K562 (cell line): ENCODE measurements at regions not wholly inside any gene's neighbourhood (a gene's known extent, or its start where the extent isn't known, plus 50 kb on each side); places are given as distances from the start of the nearest gene placed in this dataset.

Experiments used
- ATAC-seq: fragments of 200-7000 bp; cut with Tn5 transposase; 3 replicates; pipeline ENCODE4 v1.9.1; 2020; ENCODE audit warnings: moderate library complexity
- BruUV-seq: library from RNA; stranded (reverse); fragments of 400-500 nt; replicated peaks from 2 replicates; lab custom pipeline; 2021; lab: Mats Ljungman, UMichigan
- CTCF ChIA-PET: fragments of 300-600 bp; formaldehyde crosslinking; extraction: SDS; loops from one replicate; lab custom pipeline; 2021; ENCODE audit warnings: low intra/inter-chr PET ratio; lab: Yijun Ruan, JAX
- POLR2A ChIA-PET: fragments of 300-600, 350-650 bp; sonication (Branson Sonifier 250); formaldehyde crosslinking; extraction: SDS; loops from one replicate; lab custom pipeline; 2021; ENCODE audit warnings: antibody characterized with exemption, inconsistent platforms; lab: Yijun Ruan, JAX
- DNase-seq, 4 experiments: peaks; one replicate each; pipeline versions ENCODE4 v3.0.0 to v3.0.0-alpha.2; 2011 to 2018; ENCODE audit warnings: low spot score in 3 of 4, mixed read lengths in 3 of 4; ENCODE audit errors: extremely low read depth in 1 of 4
- FAIRE-seq: peaks from 2 replicates; lab custom pipeline; 2011; peaks lifted over from hg19 to GRCh38; lab: Jason Lieb, UNC
- H2AFZ ChIP-seq: 2 replicates; pipeline ENCODE4 v1.6.0; 2011; ENCODE audit warnings: low read depth, low read length, control low read depth, inconsistent platforms
- H3K27ac ChIP-seq: fragments of 200-600 bp; 3 replicates; pipeline ENCODE4 v1.8.0; 2011; ENCODE audit warnings: low read depth, mild to moderate bottlenecking, control low read depth, inconsistent platforms, low read length, moderate library complexity, mixed read lengths; ENCODE audit errors: extremely low read depth
- H3K27me3 ChIP-seq, 2 experiments: fragments of 300-600 bp in 1 of 2; 2 replicates in 1 of 2; 3 replicates in 1 of 2; pipeline versions ENCODE4 v1.6.0 to v1.8.0; 2011; ENCODE audit warnings: inconsistent platforms in 2 of 2, low read length in 2 of 2, mild to moderate bottlenecking in 1 of 2, mixed read lengths in 1 of 2, moderate library complexity in 1 of 2; ENCODE audit not compliant: control insufficient read depth in 2 of 2, insufficient read depth in 2 of 2
- H3K36me3 ChIP-seq: fragments of 300-600 bp; 3 replicates; pipeline ENCODE4 v1.8.0; 2011; ENCODE audit warnings: mild to moderate bottlenecking, low read length, inconsistent platforms; ENCODE audit not compliant: control insufficient read depth, insufficient read depth
- H3K4me1 ChIP-seq, 2 experiments: fragments of 200-600 bp in 1 of 2; replicated peaks in 1 of 2; 2 replicates in 1 of 2; 3 replicates in 1 of 2; pipeline versions ENCODE4 v1.5.1 to v1.8.0; 2011; ENCODE audit warnings: inconsistent platforms in 2 of 2, low read length in 2 of 2, mild to moderate bottlenecking in 1 of 2, mixed read lengths in 1 of 2, moderate library complexity in 1 of 2; ENCODE audit not compliant: control insufficient read depth in 2 of 2, insufficient read depth in 2 of 2
- H3K4me2 ChIP-seq: 2 replicates; pipeline ENCODE4 v1.6.1; 2011; ENCODE audit warnings: low read length, control low read depth, inconsistent platforms, mixed read lengths; ENCODE audit not compliant: insufficient read depth
- H3K4me3 ChIP-seq: fragments of 200-600 bp; sonication (generic), shearing (Covaris generic); 2 replicates; pipeline ENCODE4 v1.5.1; 2016; ENCODE audit warnings: control low read depth, inconsistent platforms
- H3K79me2 ChIP-seq: fragments of 200-600 bp; 3 replicates; pipeline ENCODE4 v1.8.0; 2011; ENCODE audit warnings: low read length, inconsistent platforms; ENCODE audit not compliant: control insufficient read depth, insufficient read depth
- H3K9ac ChIP-seq, 2 experiments: 2 replicates each; pipeline versions ENCODE4 v1.6.0 to v1.6.1; 2011; ENCODE audit warnings: low read depth in 2 of 2, low read length in 2 of 2, control low read depth in 1 of 2, inconsistent platforms in 1 of 2, mild to moderate bottlenecking in 1 of 2, mixed read lengths in 1 of 2; ENCODE audit not compliant: insufficient read depth in 1 of 2
- H3K9me1 ChIP-seq: one replicate; pipeline ENCODE4 v1.6.0; 2011; ENCODE audit warnings: inconsistent platforms, mild to moderate bottlenecking, low read length, moderate library complexity; ENCODE audit not compliant: control insufficient read depth, insufficient read depth
- H3K9me3 ChIP-seq: replicated peaks from 2 replicates; pipeline ENCODE4 v1.5.1; 2011; ENCODE audit warnings: low read depth, low read length, inconsistent platforms; ENCODE audit not compliant: control insufficient read depth, insufficient read depth
- H4K20me1 ChIP-seq: replicated peaks from 2 replicates; pipeline ENCODE4 v1.6.1; 2011; ENCODE audit warnings: low read length, inconsistent platforms, mixed read lengths; ENCODE audit not compliant: control insufficient read depth, insufficient read depth
- ELF1 ChIP-seq: fragments of 200-800 bp; sonication (Bioruptor generic); IDR thresholded peaks from 2 replicates; pipeline ENCODE4 v1.6.1; 2016; ENCODE audit warnings: missing genetic modification characterization, missing compliant biosample characterization
- ERF ChIP-seq: fragments of 450-650 bp; formaldehyde crosslinking; IDR thresholded peaks from 2 replicates; pipeline ENCODE4 v1.4.0; 2020; ENCODE audit warnings: mild to moderate bottlenecking, mixed read lengths
- ILK ChIP-seq: fragments of 450-650 bp; IDR thresholded peaks from 2 replicates; pipeline ENCODE4 v1.6.1; 2016; ENCODE audit warnings: missing genetic modification characterization, low read depth, mild to moderate bottlenecking, missing compliant biosample characterization, moderate library complexity, borderline replicate concordance
- KDM4B ChIP-seq, 2 experiments: fragments of 450-650 bp in 1 of 2; sonication (generic) in 1 of 2; IDR thresholded peaks; 2 replicates each; pipeline ENCODE4 v1.6.1; 2016 to 2017; ENCODE audit warnings: borderline replicate concordance in 2 of 2, antibody characterized with exemption in 1 of 2, low read depth in 1 of 2, mild to moderate bottlenecking in 1 of 2
- NFIC ChIP-seq: fragments of 450-650 bp; IDR thresholded peaks from 2 replicates; pipeline ENCODE4 v1.6.1; 2017; ENCODE audit warnings: mild to moderate bottlenecking, inconsistent platforms
- PBX2 ChIP-seq, 2 experiments: IDR thresholded peaks in 1 of 2; conservative IDR thresholded peaks in 1 of 2; 2 replicates each; pipeline ENCODE4 v1.6.1; 2016; ENCODE audit warnings: low read depth in 2 of 2, mild to moderate bottlenecking in 1 of 2, missing compliant biosample characterization in 1 of 2, missing genetic modification characterization in 1 of 2, moderate library complexity in 1 of 2
- PRDM10 ChIP-seq: fragments of 450-650 bp; IDR thresholded peaks from 2 replicates; pipeline ENCODE4 v1.6.1; 2018; ENCODE audit not compliant: partially characterized antibody
- RFX7 ChIP-seq: fragments of 250-450 bp; sonication (Bioruptor Pico); IDR thresholded peaks from 2 replicates; pipeline ENCODE4 v1.5.1; 2021; ENCODE audit warnings: mild to moderate bottlenecking
- RHOXF2B ChIP-seq: fragments of 250-450 bp; sonication (Bioruptor Pico); conservative IDR thresholded peaks from 2 replicates; pipeline ENCODE4 v1.5.1; 2021
- SIN3A ChIP-seq, 2 experiments: fragments of 150-350 bp in 1 of 2; IDR thresholded peaks; 2 replicates each; pipeline ENCODE4 v1.6.1; 2011 to 2016; ENCODE audit warnings: borderline replicate concordance in 2 of 2, low read depth in 2 of 2, low read length in 2 of 2, mild to moderate bottlenecking in 2 of 2, moderate library complexity in 2 of 2; ENCODE audit not compliant: control insufficient read depth in 1 of 2
- STAT5A ChIP-seq: IDR thresholded peaks from 2 replicates; pipeline ENCODE4 v1.6.1; 2012; ENCODE audit warnings: low read length, inconsistent platforms, borderline replicate concordance
- THRAP3 ChIP-seq: fragments of 450-650 bp; IDR thresholded peaks from 2 replicates; pipeline ENCODE4 v1.6.1; 2016; ENCODE audit warnings: mild to moderate bottlenecking, inconsistent platforms, borderline replicate concordance
- ZNF121 ChIP-seq: sonication (generic); formaldehyde crosslinking; conservative IDR thresholded peaks from 2 replicates; pipeline ENCODE4 v1.8.0; 2022; ENCODE audit warnings: missing genetic modification reagents
- WGBS: fragments of 100-300 bp; shearing (Covaris generic); methylation state at CpG from one replicate; pipeline ENCODE4 v1.1.6; 2016; ENCODE audit warnings: low coverage, mixed read lengths; ENCODE audit not compliant: insufficient coverage; ENCODE audit errors: missing lambda C conversion rate; 5-methylcytosine and 5-hydroxymethylcytosine counted together
- in situ Hi-C: fragments of 300-500 bp; cut with MboI; formaldehyde crosslinking; loops from 4 replicates; pipeline ENCODE4 v1.15.0; 2018; ENCODE audit warnings: inconsistent platforms, mixed read lengths
- intact Hi-C: fragments of 100-400 bp; cut with micrococcal nuclease; formaldehyde crosslinking; loops from 2 replicates; pipeline ENCODE4 v1.14.2; 2022
- TF ChIP-seq, protein P1 (sequence below): fragments of 250-450 bp; sonication (Bioruptor Pico); IDR thresholded peaks from 2 replicates; pipeline ENCODE4 v1.4.0; 2020; ENCODE audit warnings: borderline replicate concordance

GRCh38 chr3:31164381-31164780 is 269.9 kb upstream of the GADL1 start:
- Histone ChIP-seq H3K27ac (no peak overlapping the region), H3K4me2 (no peak overlapping the region), H3K9ac (no peak overlapping the region), H3K27me3 (no peaks in the 10 kb centered on the region), H3K4me3 (no peak overlapping the region), H4K20me1 (no peaks in the 10 kb centered on the region), H3K9me3 (no peaks in the 10 kb centered on the region), H3K79me2 (no peaks in the 10 kb centered on the region), H3K9me1 (no peaks in the 10 kb centered on the region), H3K36me3 (no peaks in the 10 kb centered on the region), H2AFZ (no peak overlapping the region), H3K4me1 (no peaks in the 10 kb centered on the region)
- TF ChIP-seq PRDM10 = no peak
- no peak for TF ChIP-seq RHOXF2B (CRISPR knock-in tag)
- TF ChIP-seq THRAP3 = no peak
- no peak for TF ChIP-seq ZNF121 (CRISPR knock-in tag)
- TF ChIP-seq NFIC = no peak
- TF ChIP-seq ILK (tag) = no peak
- TF ChIP-seq RFX7 = no peak
- no peak for TF ChIP-seq STAT5A
- TF ChIP-seq, protein P1, sequence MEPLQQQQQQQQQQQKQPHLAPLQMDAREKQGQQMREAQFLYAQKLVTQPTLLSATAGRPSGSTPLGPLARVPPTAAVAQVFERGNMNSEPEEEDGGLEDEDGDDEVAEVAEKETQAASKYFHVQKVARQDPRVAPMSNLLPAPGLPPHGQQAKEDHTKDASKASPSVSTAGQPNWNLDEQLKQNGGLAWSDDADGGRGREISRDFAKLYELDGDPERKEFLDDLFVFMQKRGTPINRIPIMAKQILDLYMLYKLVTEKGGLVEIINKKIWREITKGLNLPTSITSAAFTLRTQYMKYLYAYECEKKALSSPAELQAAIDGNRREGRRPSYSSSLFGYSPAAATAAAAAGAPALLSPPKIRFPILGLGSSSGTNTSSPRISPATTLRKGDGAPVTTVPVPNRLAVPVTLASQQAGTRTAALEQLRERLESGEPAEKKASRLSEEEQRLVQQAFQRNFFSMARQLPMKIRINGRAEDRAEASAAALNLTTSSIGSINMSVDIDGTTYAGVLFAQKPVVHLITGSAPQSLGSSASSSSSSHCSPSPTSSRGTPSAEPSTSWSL (CRISPR knock-in tag) = no peak
- no peak for TF ChIP-seq ELF1
- TF ChIP-seq SIN3A (IDR thresholded peaks at IDR 0.05; ENCODE audit: borderline replicate concordance in 2 of 2, control insufficient read depth in 1 of 2, low read depth in 2 of 2, low read length in 2 of 2) = no peak
- no peak for TF ChIP-seq ERF (CRISPR knock-in tag)
- no peak for TF ChIP-seq PBX2 (CRISPR knock-in tag; IDR thresholded peaks at IDR 0.05; ENCODE audit: low read depth)
- TF ChIP-seq PBX2 (tag; conservative IDR thresholded peaks at IDR 0.05; ENCODE audit: low read depth) = no peak
- no peak for TF ChIP-seq KDM4B (IDR thresholded peaks at IDR 0.05; ENCODE audit: borderline replicate concordance in 2 of 2, low read depth in 1 of 2)
- ChIA-PET POLR2A (no interaction called here), CTCF (no interaction called here)
- no peak for DNase-seq
- 4% methylated on average over 2 of the region's 2 CpGs for WGBS
- in situ Hi-C loops = no loop called here
- BruUV-seq = no TSS peak
- intact Hi-C loops = no loop called here
- FAIRE-seq = no peak
- ATAC-seq = no peak
